IMR-90 (cell line): ENCODE measurements at regions not wholly inside any gene's neighbourhood (a gene's known extent, or its start where the extent isn't known, plus 50 kb on each side); places are given as distances from the start of the nearest gene placed in this dataset.

Experiments used
- ATAC-seq: fragments of 200-7000 bp; cut with Tn5 transposase; 2 replicates; pipeline ENCODE4 v1.9.1; 2020; ENCODE audit warnings: low read depth, mild to moderate bottlenecking, moderate library complexity
- BruUV-seq: library from RNA; stranded (reverse); fragments of 400-500 nt; replicated peaks from 2 replicates; lab custom pipeline; 2021; lab: Mats Ljungman, UMichigan
- CTCF ChIA-PET: fragments of 300-600 bp; formaldehyde crosslinking; extraction: SDS; loops from one replicate; lab custom pipeline; 2021; ENCODE audit warnings: antibody characterized with exemption; lab: Yijun Ruan, JAX
- POLR2A ChIA-PET: fragments of 300-600 bp; sonication (Branson Sonifier 250); formaldehyde crosslinking; loops from one replicate; lab custom pipeline; 2022; ENCODE audit warnings: antibody characterized with exemption; ENCODE audit not compliant: unreplicated experiment; lab: Charles Lee
- DNase-seq: peaks from one replicate; pipeline ENCODE4 v3.0.0; 2013
- H2AFZ ChIP-seq: replicated peaks from 2 replicates; pipeline ENCODE3; 2013; ENCODE audit warnings: low read length, mild to moderate bottlenecking; ENCODE audit not compliant: poor library complexity
- H2AK5ac ChIP-seq: 2 replicates; pipeline ENCODE4 v1.6.1; 2013; ENCODE audit warnings: low read depth, low read length, inconsistent platforms
- H2AK9ac ChIP-seq: replicated peaks from 2 replicates; pipeline ENCODE3; 2013; ENCODE audit warnings: mild to moderate bottlenecking, low read depth, low read length, moderate library complexity; ENCODE audit not compliant: poor library complexity
- H2BK120ac ChIP-seq: 2 replicates; pipeline ENCODE4 v1.6.1; 2013; ENCODE audit warnings: low read depth, low read length, inconsistent platforms
- H2BK15ac ChIP-seq: 3 replicates; pipeline ENCODE4 v1.6.1; 2013; ENCODE audit warnings: low read depth, low read length, inconsistent platforms
- H2BK20ac ChIP-seq: 2 replicates; pipeline ENCODE4 v1.6.1; 2013; ENCODE audit warnings: low read depth, mild to moderate bottlenecking, inconsistent platforms, low read length, moderate library complexity
- H2BK5ac ChIP-seq: 2 replicates; pipeline ENCODE4 v1.6.1; 2013; ENCODE audit warnings: mild to moderate bottlenecking, low read depth, low read length, inconsistent platforms; ENCODE audit not compliant: poor library complexity, severe bottlenecking
- H3K14ac ChIP-seq: replicated peaks from 2 replicates; pipeline ENCODE4 v1.6.1; 2013; ENCODE audit warnings: low read depth, low read length, inconsistent platforms
- H3K18ac ChIP-seq: 2 replicates; pipeline ENCODE4 v1.6.1; 2013; ENCODE audit warnings: low read depth, low read length, control low read depth
- H3K23ac ChIP-seq: 2 replicates; pipeline ENCODE4 v1.6.1; 2013; ENCODE audit warnings: low read depth, low read length, inconsistent platforms
- H3K27ac ChIP-seq: 2 replicates; pipeline ENCODE4 v1.5.1; 2013; ENCODE audit warnings: mild to moderate bottlenecking, control low read depth, low read length; ENCODE audit not compliant: insufficient read depth
- H3K27me3 ChIP-seq: 2 replicates; pipeline ENCODE4 v1.6.1; 2013; ENCODE audit warnings: low read length; ENCODE audit not compliant: control insufficient read depth, insufficient read depth
- H3K36me3 ChIP-seq: 2 replicates; pipeline ENCODE4 v1.6.1; 2013; ENCODE audit warnings: low read length, mixed read lengths; ENCODE audit not compliant: control insufficient read depth, insufficient read depth
- H3K4ac ChIP-seq: 2 replicates; pipeline ENCODE4 v1.6.1; 2013; ENCODE audit warnings: low read depth, low read length, inconsistent platforms
- H3K4me1 ChIP-seq: 2 replicates; pipeline ENCODE4 v1.6.1; 2013; ENCODE audit warnings: low read length, mixed read lengths; ENCODE audit not compliant: control insufficient read depth, insufficient read depth
- H3K4me2 ChIP-seq: 2 replicates; pipeline ENCODE4 v1.6.1; 2013; ENCODE audit warnings: low read depth, mild to moderate bottlenecking, control low read depth, low read length, moderate library complexity
- H3K4me3 ChIP-seq: 2 replicates; pipeline ENCODE4 v1.5.1; 2013; ENCODE audit warnings: low read depth, mild to moderate bottlenecking, control low read depth, low read length, moderate library complexity; ENCODE audit not compliant: insufficient read depth
- H3K56ac ChIP-seq: 2 replicates; pipeline ENCODE4 v1.6.1; 2013; ENCODE audit warnings: low read length, inconsistent platforms; ENCODE audit not compliant: insufficient read depth; ENCODE audit errors: extremely low read depth
- H3K79me1 ChIP-seq, 2 experiments: 2 replicates each; pipeline ENCODE4 v1.6.1; 2013; ENCODE audit warnings: low read length in 2 of 2, inconsistent platforms in 1 of 2, low read depth in 1 of 2
- H3K9ac ChIP-seq: 2 replicates; pipeline ENCODE4 v1.6.1; 2013; ENCODE audit warnings: low read depth, low read length, control low read depth
- H3K9me1 ChIP-seq: 2 replicates; pipeline ENCODE4 v1.6.1; 2013; ENCODE audit warnings: low read length, inconsistent platforms; ENCODE audit not compliant: insufficient read depth
- H3K9me3 ChIP-seq: 2 replicates; pipeline ENCODE4 v1.6.1; 2013; ENCODE audit warnings: low read length; ENCODE audit not compliant: control insufficient read depth, insufficient read depth
- H4K20me1 ChIP-seq: 2 replicates; pipeline ENCODE4 v1.6.1; 2013; ENCODE audit warnings: low read length, inconsistent platforms; ENCODE audit not compliant: insufficient read depth
- H4K5ac ChIP-seq: 2 replicates; pipeline ENCODE4 v1.6.1; 2013; ENCODE audit warnings: mild to moderate bottlenecking, low read depth, low read length, control low read depth
- H4K8ac ChIP-seq, 2 experiments: 2 replicates each; pipeline ENCODE4 v1.6.1; 2013; ENCODE audit warnings: low read depth in 2 of 2, low read length in 2 of 2, control low read depth in 1 of 2, inconsistent platforms in 1 of 2
- H4K91ac ChIP-seq: 2 replicates; pipeline ENCODE4 v1.6.1; 2013; ENCODE audit warnings: low read depth, low read length, inconsistent platforms; ENCODE audit not compliant: insufficient read depth
- BHLHE40 ChIP-seq: fragments of 150-350 bp; IDR thresholded peaks from 2 replicates; pipeline ENCODE4 v1.6.1; 2016; ENCODE audit warnings: mild to moderate bottlenecking, low read depth, low read length
- CEBPB ChIP-seq: IDR thresholded peaks from 2 replicates; pipeline ENCODE4 v1.6.1; 2012; ENCODE audit warnings: low read depth, low read length, improper control_type of control experiment
- CTCF ChIP-seq: conservative IDR thresholded peaks from 2 replicates; pipeline ENCODE4 v1.5.1; 2012; ENCODE audit warnings: mild to moderate bottlenecking, low read depth, low read length, improper control_type of control experiment
- FOS ChIP-seq: fragments of 150-350 bp; IDR thresholded peaks from 2 replicates; pipeline ENCODE4 v1.6.1; 2016; ENCODE audit warnings: low read depth, low read length
- MAFK ChIP-seq: IDR thresholded peaks from 2 replicates; pipeline ENCODE4 v1.6.1; 2012; ENCODE audit warnings: low read depth, low read length, improper control_type of control experiment
- MAZ ChIP-seq: IDR thresholded peaks from 2 replicates; pipeline ENCODE4 v1.6.1; 2012; ENCODE audit warnings: low read depth, mild to moderate bottlenecking, low read length, improper control_type of control experiment, moderate library complexity, borderline replicate concordance
- MXI1 ChIP-seq: IDR thresholded peaks from 2 replicates; pipeline ENCODE4 v1.6.1; 2012; ENCODE audit warnings: low read depth, mild to moderate bottlenecking, low read length, moderate library complexity, borderline replicate concordance
- SMC3 ChIP-seq: fragments of 150-350 bp; IDR thresholded peaks from 2 replicates; pipeline ENCODE4 v1.6.1; 2016; ENCODE audit warnings: low read depth, mild to moderate bottlenecking, antibody characterized with exemption, low read length, moderate library complexity
- USF2 ChIP-seq: fragments of 150-350 bp; IDR thresholded peaks from 2 replicates; pipeline ENCODE4 v1.6.1; 2017; ENCODE audit warnings: mild to moderate bottlenecking, antibody characterized with exemption, low read length, low read depth
- WGBS, 2 experiments: methylation state at CpG; one replicate each; pipeline versions ENCODE4 v1.1.5 to v1.1.7; 2013; ENCODE audit warnings: missing lambda C conversion rate in 2 of 2; ENCODE audit not compliant: insufficient read length in 1 of 2; ENCODE audit errors: extremely low coverage in 2 of 2; 5-methylcytosine and 5-hydroxymethylcytosine counted together
- dilution Hi-C: fragments of 300-500 bp; cut with HindIII; formaldehyde crosslinking; loops from one replicate; pipeline ENCODE4 v1.14.3; 2018; ENCODE audit warnings: low sequenced_read_pairs; ENCODE audit not compliant: unreplicated experiment
- in situ Hi-C: fragments of 300-500 bp; cut with MboI; formaldehyde crosslinking; loops from 3 replicates; pipeline ENCODE4 v1.14.3; 2019; ENCODE audit warnings: low sequenced_read_pairs, inconsistent platforms, mixed read lengths
- intact Hi-C: fragments of 100-400 bp; cut with micrococcal nuclease; formaldehyde crosslinking; loops from 2 replicates; pipeline ENCODE4 v1.10.0; 2022

GRCh38 chr4:174066611-174067205 lies 216.8 kb downstream of the FBXO8 start:
- no peak overlapping the region for H2BK15ac ChIP-seq
- no peak overlapping the region for H3K4me3 ChIP-seq
- dilution Hi-C loops (no loop called here), intact Hi-C loops (no loop called here), in situ Hi-C loops (no loop called here)
- no peak overlapping the region for H2AK5ac ChIP-seq
- no peak overlapping the region for H3K18ac ChIP-seq
- no peak overlapping the region for H2AFZ ChIP-seq
- no peak overlapping the region for H2BK120ac ChIP-seq
- no peak overlapping the region for H3K4ac ChIP-seq
- no peak for ATAC-seq
- no peak overlapping the region for H2BK5ac ChIP-seq
- H3K27ac ChIP-seq: no peak overlapping the region
- H3K4me2 ChIP-seq: no peak overlapping the region
- no peaks in the 10 kb centered on the region for H4K20me1 ChIP-seq
- no peak overlapping the region for H3K14ac ChIP-seq
- BruUV-seq: no TSS peak
- no peak overlapping the region for H3K56ac ChIP-seq
- no peak for DNase-seq
- no peak overlapping the region for H3K23ac ChIP-seq
- H3K36me3 ChIP-seq: no peaks in the 10 kb centered on the region
- H2BK20ac ChIP-seq: no peak overlapping the region
- no peaks in the 10 kb centered on the region for H3K4me1 ChIP-seq
- no peak overlapping the region for H4K8ac ChIP-seq
- no peak overlapping the region for H2AK9ac ChIP-seq
- no peaks in the 10 kb centered on the region for H3K9me3 ChIP-seq
- ChIA-PET CTCF (interaction anchor here (0.6 kb wide), 1 partner anchor 14 kb away, joined by 5 read pairs; no protein-coding TSS in a partner anchor), POLR2A (no interaction called here)
- H3K9me1 ChIP-seq: no peaks in the 10 kb centered on the region
- no peaks in the 10 kb centered on the region for H3K27me3 ChIP-seq
- H3K9ac ChIP-seq: no peak overlapping the region
- no peak for TF ChIP-seq MXI1
- TF ChIP-seq CTCF: no peak
- no peak for TF ChIP-seq SMC3
- TF ChIP-seq BHLHE40: no peak
- no peak for TF ChIP-seq USF2
- no peak for TF ChIP-seq MAFK
- TF ChIP-seq MAZ: no peak
- TF ChIP-seq CEBPB: no peak
- TF ChIP-seq FOS: no peak
- no peak overlapping the region for H4K91ac ChIP-seq
- H3K79me1 ChIP-seq: no peaks in the 10 kb centered on the region
- H4K5ac ChIP-seq: no peak overlapping the region
- no CpG with 5 or more reads among the region's 3 CpGs for WGBS, 2 experiments
